OCI-LY3 (cell line): ENCODE measurements at regions not wholly inside any gene's neighbourhood (a gene's known extent, or its start where the extent isn't known, plus 50 kb on each side); places are given as distances from the start of the nearest gene placed in this dataset.

Experiments used
- EZH2phosphoT487 ChIP-seq: fragments of 200-600 bp; shearing (Covaris generic); IDR thresholded peaks from 2 replicates; pipeline ENCODE4 v1.6.1; 2018; ENCODE audit warnings: antibody characterized with exemption, mixed run types, low read depth
- TF ChIP-seq, protein P1 (sequence below): fragments of 200-600, 300-600 bp; sonication (generic); IDR thresholded peaks from 2 replicates; pipeline ENCODE4 v1.5.1; 2014; ENCODE audit warnings: antibody characterized with exemption, low read length, low read depth

DNA sequence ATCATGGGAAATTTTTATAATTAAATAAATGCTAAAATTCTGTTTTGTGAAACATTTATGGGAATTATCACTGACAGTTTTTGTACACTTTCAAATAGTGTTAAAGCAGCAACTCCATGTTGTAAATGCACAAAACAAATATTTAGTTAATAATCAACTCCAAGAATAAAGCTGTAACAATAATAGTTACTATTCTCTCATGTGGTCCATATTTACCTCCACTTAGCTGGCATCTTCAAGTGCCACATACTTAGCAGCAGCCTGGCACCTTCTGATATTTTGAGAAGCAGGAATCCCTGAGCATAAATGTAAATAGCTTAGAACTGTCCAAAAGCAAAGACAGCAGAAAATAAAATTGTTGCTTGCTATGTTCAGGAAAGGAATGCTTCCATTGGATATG lies 154.3 kb downstream of the KDM5D start:
- TF ChIP-seq, protein P1, sequence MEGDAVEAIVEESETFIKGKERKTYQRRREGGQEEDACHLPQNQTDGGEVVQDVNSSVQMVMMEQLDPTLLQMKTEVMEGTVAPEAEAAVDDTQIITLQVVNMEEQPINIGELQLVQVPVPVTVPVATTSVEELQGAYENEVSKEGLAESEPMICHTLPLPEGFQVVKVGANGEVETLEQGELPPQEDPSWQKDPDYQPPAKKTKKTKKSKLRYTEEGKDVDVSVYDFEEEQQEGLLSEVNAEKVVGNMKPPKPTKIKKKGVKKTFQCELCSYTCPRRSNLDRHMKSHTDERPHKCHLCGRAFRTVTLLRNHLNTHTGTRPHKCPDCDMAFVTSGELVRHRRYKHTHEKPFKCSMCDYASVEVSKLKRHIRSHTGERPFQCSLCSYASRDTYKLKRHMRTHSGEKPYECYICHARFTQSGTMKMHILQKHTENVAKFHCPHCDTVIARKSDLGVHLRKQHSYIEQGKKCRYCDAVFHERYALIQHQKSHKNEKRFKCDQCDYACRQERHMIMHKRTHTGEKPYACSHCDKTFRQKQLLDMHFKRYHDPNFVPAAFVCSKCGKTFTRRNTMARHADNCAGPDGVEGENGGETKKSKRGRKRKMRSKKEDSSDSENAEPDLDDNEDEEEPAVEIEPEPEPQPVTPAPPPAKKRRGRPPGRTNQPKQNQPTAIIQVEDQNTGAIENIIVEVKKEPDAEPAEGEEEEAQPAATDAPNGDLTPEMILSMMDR: no peak
- no peak for TF ChIP-seq EZH2phosphoT487
